SK-N-SH (cell line): ENCODE measurements at regions not wholly inside any gene's neighbourhood (a gene's known extent, or its start where the extent isn't known, plus 50 kb on each side); places are given as distances from the start of the nearest gene placed in this dataset.

Experiments
- CTCF ChIA-PET: fragments of 300-600, 350-600 bp; formaldehyde crosslinking; extraction: SDS; loops from one replicate; lab custom pipeline; 2021; lab: Yijun Ruan, JAX
- POLR2A ChIA-PET: fragments of 350-600 bp; sonication (Branson Sonifier 250); formaldehyde crosslinking; extraction: SDS; loops from one replicate; lab custom pipeline; 2020; ENCODE audit warnings: antibody characterized with exemption, inconsistent platforms; lab: Yijun Ruan, JAX
- DNase-seq: peaks from one replicate; pipeline ENCODE4 v3.0.0; 2012
- H2AFZ ChIP-seq: fragments of 200-600 bp; sonication (generic); 2 replicates; pipeline ENCODE4 v1.8.1; 2016; ENCODE audit warnings: antibody characterized with exemption, mild to moderate bottlenecking, low read depth
- H3F3A ChIP-seq: fragments of 200-600 bp; sonication (generic); replicated peaks from 2 replicates; pipeline ENCODE3; 2016; ENCODE audit warnings: antibody characterized with exemption, mild to moderate bottlenecking; ENCODE audit not compliant: insufficient read depth
- H3K27ac ChIP-seq, 2 experiments: fragments of 200-500 bp in 1 of 2; fragments of 200-600 bp in 1 of 2; sonication (Bioruptor generic) in 1 of 2; sonication (generic), shearing (Covaris generic) in 1 of 2; 2 replicates each; pipeline versions ENCODE4 v1.5.1 to v1.6.1; 2014 to 2016; ENCODE audit warnings: low read depth in 2 of 2, inconsistent platforms in 1 of 2, low read length in 1 of 2, mild to moderate bottlenecking in 1 of 2, mixed read lengths in 1 of 2
- H3K27me3 ChIP-seq: fragments of 200-600 bp; sonication (generic), shearing (Covaris generic); 2 replicates; pipeline ENCODE4 v1.6.1; 2016; ENCODE audit warnings: mixed run types; ENCODE audit not compliant: insufficient read depth
- H3K36me3 ChIP-seq, 2 experiments: fragments of 200-500 bp in 1 of 2; fragments of 200-600 bp in 1 of 2; sonication (Bioruptor generic) in 1 of 2; sonication (generic) in 1 of 2; replicated peaks in 1 of 2; 2 replicates each; pipeline versions ENCODE3 to v1.5.1; 2014 to 2016; ENCODE audit warnings: low read length in 1 of 2, mild to moderate bottlenecking in 1 of 2; ENCODE audit not compliant: insufficient read depth in 2 of 2, control insufficient read depth in 1 of 2
- H3K4me1 ChIP-seq, 2 experiments: fragments of 200-500 bp in 1 of 2; fragments of 200-600 bp in 1 of 2; sonication (Bioruptor generic) in 1 of 2; sonication (generic), shearing (Covaris generic) in 1 of 2; 2 replicates each; pipeline versions ENCODE4 v1.5.1 to v1.6.1; 2014 to 2016; ENCODE audit warnings: low read depth in 1 of 2, low read length in 1 of 2, mixed run types in 1 of 2; ENCODE audit not compliant: insufficient read depth in 2 of 2, control insufficient read depth in 1 of 2
- H3K4me2 ChIP-seq: fragments of 200-600 bp; sonication (generic), shearing (Covaris generic); 2 replicates; pipeline ENCODE4 v1.6.1; 2017; ENCODE audit warnings: mixed run types
- H3K4me3 ChIP-seq, 2 experiments: fragments of 200-500 bp in 1 of 2; fragments of 200-600 bp in 1 of 2; sonication (Bioruptor generic) in 1 of 2; sonication (generic), shearing (Covaris generic) in 1 of 2; 2 replicates each; pipeline versions ENCODE4 v1.5.1 to v1.8.1; 2014 to 2016; ENCODE audit warnings: low read depth in 2 of 2, inconsistent platforms in 1 of 2, low read length in 1 of 2, mild to moderate bottlenecking in 1 of 2, mixed read lengths in 1 of 2, moderate library complexity in 1 of 2
- H3K79me2 ChIP-seq: fragments of 200-600 bp; sonication (generic); 2 replicates; pipeline ENCODE4 v1.8.1; 2017; ENCODE audit warnings: mild to moderate bottlenecking; ENCODE audit not compliant: insufficient read depth
- H3K9ac ChIP-seq: fragments of 200-600 bp; sonication (generic); 2 replicates; pipeline ENCODE4 v1.6.1; 2017; ENCODE audit warnings: mixed run types
- H3K9me2 ChIP-seq: fragments of 200-600 bp; sonication (generic); 2 replicates; pipeline ENCODE4 v1.6.1; 2017; ENCODE audit warnings: mixed run types
- H3K9me3 ChIP-seq: fragments of 200-600 bp; sonication (generic); 2 replicates; pipeline ENCODE4 v1.6.1; 2017; ENCODE audit warnings: mixed run types, mild to moderate bottlenecking, moderate library complexity
- H4K20me1 ChIP-seq: fragments of 200-600 bp; sonication (generic); 2 replicates; pipeline ENCODE4 v1.6.1; 2017; ENCODE audit warnings: mild to moderate bottlenecking, mixed run types; ENCODE audit not compliant: insufficient read depth
- CHD2 ChIP-seq: fragments of 150-350 bp; IDR thresholded peaks from 2 replicates; pipeline ENCODE4 v1.6.1; 2018; ENCODE audit warnings: low read length; ENCODE audit not compliant: partially characterized antibody
- EP300 ChIP-seq, 2 experiments: IDR thresholded peaks; 2 replicates each; pipeline versions ENCODE4 v1.4.0 to v1.6.1; 2012; ENCODE audit warnings: borderline replicate concordance in 1 of 2, low read depth in 1 of 2, low read length in 1 of 2
- EZH2phosphoT487 ChIP-seq: fragments of 200-600 bp; sonication (generic); IDR thresholded peaks from 2 replicates; pipeline ENCODE4 v1.6.1; 2017; ENCODE audit warnings: low read depth, mixed run types, mild to moderate bottlenecking, antibody characterized with exemption, moderate library complexity, borderline replicate concordance
- FOSL2 ChIP-seq: IDR thresholded peaks from 2 replicates; pipeline ENCODE4 v1.4.0; 2012; ENCODE audit warnings: low read depth, mild to moderate bottlenecking, moderate library complexity, borderline replicate concordance
- FOXM1 ChIP-seq: IDR thresholded peaks from 2 replicates; pipeline ENCODE4 v1.4.0; 2012; ENCODE audit warnings: low read depth, mild to moderate bottlenecking
- GABPA ChIP-seq: IDR thresholded peaks from 2 replicates; pipeline ENCODE4 v1.4.0; 2012; ENCODE audit warnings: low read depth, mild to moderate bottlenecking
- GATA2 ChIP-seq: sonication (generic); formaldehyde crosslinking; IDR thresholded peaks from 2 replicates; pipeline ENCODE4 v1.5.0; 2020; ENCODE audit warnings: mild to moderate bottlenecking, missing genetic modification reagents
- JUND ChIP-seq: IDR thresholded peaks from 2 replicates; pipeline ENCODE4 v1.4.0; 2012
- MXI1 ChIP-seq: IDR thresholded peaks from 2 replicates; pipeline ENCODE4 v1.6.1; 2012; ENCODE audit warnings: mild to moderate bottlenecking, low read depth, low read length, improper control_type of control experiment
- NFIC ChIP-seq: IDR thresholded peaks from 2 replicates; pipeline ENCODE4 v1.4.0; 2012; ENCODE audit warnings: borderline replicate concordance
- NRF1 ChIP-seq: IDR thresholded peaks from 2 replicates; pipeline ENCODE4 v1.6.1; 2012; ENCODE audit warnings: low read depth, mild to moderate bottlenecking, low read length
- POLR2AphosphoS5 ChIP-seq: IDR thresholded peaks from 2 replicates; pipeline ENCODE4 v1.6.1; 2012; ENCODE audit warnings: low read depth, low read length
- RAD21 ChIP-seq: IDR thresholded peaks from 2 replicates; pipeline ENCODE4 v1.6.1; 2012; ENCODE audit warnings: mild to moderate bottlenecking, low read length
- SIN3A ChIP-seq: IDR thresholded peaks from 2 replicates; pipeline ENCODE4 v1.6.1; 2012; ENCODE audit warnings: low read depth, mild to moderate bottlenecking, low read length, moderate library complexity, borderline replicate concordance
- TCF12 ChIP-seq: IDR thresholded peaks from 2 replicates; pipeline ENCODE4 v1.4.0; 2012
- YY1 ChIP-seq: IDR thresholded peaks from 2 replicates; pipeline ENCODE4 v1.4.0; 2012; ENCODE audit warnings: low read depth, mild to moderate bottlenecking
- WGBS: methylation state at CpG from one replicate; pipeline ENCODE4 v1.1.6; 2017; ENCODE audit warnings: low lambda C conversion rate; 5-methylcytosine and 5-hydroxymethylcytosine counted together
- TF ChIP-seq, protein P1 (sequence below): IDR thresholded peaks from 2 replicates; pipeline ENCODE4 v1.4.0; 2012; ENCODE audit warnings: low read depth, borderline replicate concordance
- TF ChIP-seq, protein P2 (sequence below): fragments of 200-600 bp; sonication (generic); IDR thresholded peaks from 2 replicates; pipeline ENCODE4 v1.6.1; 2017; ENCODE audit warnings: antibody characterized with exemption, mild to moderate bottlenecking, moderate library complexity
- TF ChIP-seq, protein P3 (sequence below): IDR thresholded peaks from 2 replicates; pipeline ENCODE4 v1.6.1; 2012; ENCODE audit warnings: mild to moderate bottlenecking, low read depth, low read length, moderate library complexity

DNA sequence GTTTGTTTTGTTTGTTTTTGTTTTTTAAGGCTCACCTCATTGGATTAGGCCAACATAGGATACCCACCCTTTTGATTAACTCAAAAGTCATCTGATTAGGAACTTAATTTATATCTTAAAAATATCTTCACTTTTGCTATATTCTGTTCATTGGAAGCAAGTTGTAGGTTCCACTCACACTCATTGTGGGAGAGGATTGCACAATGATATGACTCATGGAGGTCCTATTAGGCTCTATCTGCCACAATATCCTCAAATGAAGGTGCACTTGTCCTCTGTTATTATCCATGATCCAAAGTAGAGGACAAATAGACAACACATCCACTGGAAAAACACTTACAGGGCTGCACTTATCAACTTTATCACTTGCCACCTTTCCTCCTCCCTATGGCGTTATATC is 60.5 kb upstream of the ADAMTS3 start:
- Histone ChIP-seq H3K79me2 (no peaks in the 10 kb centered on the region), H3K27ac (no peak overlapping the region), H3F3A (peaks cover 7% of the 10 kb centered on the region), H3K4me2 (no peak overlapping the region), H3K4me1 (no peaks in the 10 kb centered on the region), H2AFZ (no peak overlapping the region), H3K27me3 (no peaks in the 10 kb centered on the region; the same call in 1 of the 2 replicates), H3K9me2 (no peaks in the 10 kb centered on the region), H3K4me3 (no peak overlapping the region), H3K36me3 (no peaks in the 10 kb centered on the region), H3K9me3 (no peaks in the 10 kb centered on the region), H4K20me1 (no peaks in the 10 kb centered on the region), H3K9ac (no peak overlapping the region)
- 64% methylated on average over 1 of the region's 1 CpG for WGBS
- POLR2A ChIA-PET, result no interaction called here
- no peak for DNase-seq
- CTCF ChIA-PET, result no interaction called here
- no peak for TF ChIP-seq GATA2 (CRISPR knock-in tag)
- TF ChIP-seq RAD21, result no peak
- no peak for TF ChIP-seq TCF12
- TF ChIP-seq, protein P1, sequence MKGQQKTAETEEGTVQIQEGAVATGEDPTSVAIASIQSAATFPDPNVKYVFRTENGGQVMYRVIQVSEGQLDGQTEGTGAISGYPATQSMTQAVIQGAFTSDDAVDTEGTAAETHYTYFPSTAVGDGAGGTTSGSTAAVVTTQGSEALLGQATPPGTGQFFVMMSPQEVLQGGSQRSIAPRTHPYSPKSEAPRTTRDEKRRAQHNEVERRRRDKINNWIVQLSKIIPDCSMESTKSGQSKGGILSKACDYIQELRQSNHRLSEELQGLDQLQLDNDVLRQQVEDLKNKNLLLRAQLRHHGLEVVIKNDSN, result no peak
- TF ChIP-seq EZH2phosphoT487, result no peak
- TF ChIP-seq GABPA, result no peak
- TF ChIP-seq EP300 (IDR thresholded peaks at IDR 0.05; ENCODE audit: borderline replicate concordance in 1 of 2, low read depth in 1 of 2, low read length in 1 of 2), result no peak
- TF ChIP-seq YY1, result no peak
- no peak for TF ChIP-seq NRF1
- TF ChIP-seq, protein P2, sequence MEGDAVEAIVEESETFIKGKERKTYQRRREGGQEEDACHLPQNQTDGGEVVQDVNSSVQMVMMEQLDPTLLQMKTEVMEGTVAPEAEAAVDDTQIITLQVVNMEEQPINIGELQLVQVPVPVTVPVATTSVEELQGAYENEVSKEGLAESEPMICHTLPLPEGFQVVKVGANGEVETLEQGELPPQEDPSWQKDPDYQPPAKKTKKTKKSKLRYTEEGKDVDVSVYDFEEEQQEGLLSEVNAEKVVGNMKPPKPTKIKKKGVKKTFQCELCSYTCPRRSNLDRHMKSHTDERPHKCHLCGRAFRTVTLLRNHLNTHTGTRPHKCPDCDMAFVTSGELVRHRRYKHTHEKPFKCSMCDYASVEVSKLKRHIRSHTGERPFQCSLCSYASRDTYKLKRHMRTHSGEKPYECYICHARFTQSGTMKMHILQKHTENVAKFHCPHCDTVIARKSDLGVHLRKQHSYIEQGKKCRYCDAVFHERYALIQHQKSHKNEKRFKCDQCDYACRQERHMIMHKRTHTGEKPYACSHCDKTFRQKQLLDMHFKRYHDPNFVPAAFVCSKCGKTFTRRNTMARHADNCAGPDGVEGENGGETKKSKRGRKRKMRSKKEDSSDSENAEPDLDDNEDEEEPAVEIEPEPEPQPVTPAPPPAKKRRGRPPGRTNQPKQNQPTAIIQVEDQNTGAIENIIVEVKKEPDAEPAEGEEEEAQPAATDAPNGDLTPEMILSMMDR, result no peak
- no peak for TF ChIP-seq SIN3A
- no peak for TF ChIP-seq CHD2
- TF ChIP-seq FOSL2, result no peak

DNA sequence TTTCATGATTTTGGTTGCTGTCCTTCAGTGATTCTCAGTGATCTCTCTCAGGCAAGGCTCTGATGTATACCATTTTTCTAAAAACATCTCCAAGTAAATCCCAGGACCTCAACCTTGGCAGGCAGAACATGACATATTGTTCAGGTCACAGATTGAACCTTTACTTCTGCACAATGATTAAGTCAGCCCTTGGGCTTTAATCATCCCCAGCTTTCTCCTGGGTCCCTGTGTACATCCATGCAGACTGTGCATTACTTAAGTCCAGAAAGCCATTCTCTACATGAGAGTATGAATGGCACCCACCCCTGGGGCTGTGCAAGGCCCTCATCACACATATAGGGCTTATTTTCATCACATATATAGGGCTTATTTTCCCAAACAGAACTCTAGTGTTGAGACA is 58.7 kb upstream of the ADAMTS3 start:
- Histone ChIP-seq H3K9ac (no peak overlapping the region), H3K9me3 (no peaks in the 10 kb centered on the region), H3K4me3 (no peak overlapping the region), H2AFZ (no peak overlapping the region), H3K27me3 (no peaks in the 10 kb centered on the region; the same call in 1 of the 2 replicates), H3K79me2 (no peaks in the 10 kb centered on the region), H3K36me3 (no peaks in the 10 kb centered on the region), H3K9me2 (no peaks in the 10 kb centered on the region), H3K4me2 (no peak overlapping the region), H3F3A (peaks cover 7% of the 10 kb centered on the region), H3K4me1 (no peaks in the 10 kb centered on the region), H4K20me1 (no peaks in the 10 kb centered on the region), H3K27ac (no peak overlapping the region)
- POLR2A ChIA-PET, result no interaction called here
- TF ChIP-seq NFIC (no peak), POLR2AphosphoS5 (no peak), EZH2phosphoT487 (no peak), MXI1 (no peak), JUND (no peak), FOXM1 (no peak)
- TF ChIP-seq, protein P2, result no peak
- TF ChIP-seq, protein P3, sequence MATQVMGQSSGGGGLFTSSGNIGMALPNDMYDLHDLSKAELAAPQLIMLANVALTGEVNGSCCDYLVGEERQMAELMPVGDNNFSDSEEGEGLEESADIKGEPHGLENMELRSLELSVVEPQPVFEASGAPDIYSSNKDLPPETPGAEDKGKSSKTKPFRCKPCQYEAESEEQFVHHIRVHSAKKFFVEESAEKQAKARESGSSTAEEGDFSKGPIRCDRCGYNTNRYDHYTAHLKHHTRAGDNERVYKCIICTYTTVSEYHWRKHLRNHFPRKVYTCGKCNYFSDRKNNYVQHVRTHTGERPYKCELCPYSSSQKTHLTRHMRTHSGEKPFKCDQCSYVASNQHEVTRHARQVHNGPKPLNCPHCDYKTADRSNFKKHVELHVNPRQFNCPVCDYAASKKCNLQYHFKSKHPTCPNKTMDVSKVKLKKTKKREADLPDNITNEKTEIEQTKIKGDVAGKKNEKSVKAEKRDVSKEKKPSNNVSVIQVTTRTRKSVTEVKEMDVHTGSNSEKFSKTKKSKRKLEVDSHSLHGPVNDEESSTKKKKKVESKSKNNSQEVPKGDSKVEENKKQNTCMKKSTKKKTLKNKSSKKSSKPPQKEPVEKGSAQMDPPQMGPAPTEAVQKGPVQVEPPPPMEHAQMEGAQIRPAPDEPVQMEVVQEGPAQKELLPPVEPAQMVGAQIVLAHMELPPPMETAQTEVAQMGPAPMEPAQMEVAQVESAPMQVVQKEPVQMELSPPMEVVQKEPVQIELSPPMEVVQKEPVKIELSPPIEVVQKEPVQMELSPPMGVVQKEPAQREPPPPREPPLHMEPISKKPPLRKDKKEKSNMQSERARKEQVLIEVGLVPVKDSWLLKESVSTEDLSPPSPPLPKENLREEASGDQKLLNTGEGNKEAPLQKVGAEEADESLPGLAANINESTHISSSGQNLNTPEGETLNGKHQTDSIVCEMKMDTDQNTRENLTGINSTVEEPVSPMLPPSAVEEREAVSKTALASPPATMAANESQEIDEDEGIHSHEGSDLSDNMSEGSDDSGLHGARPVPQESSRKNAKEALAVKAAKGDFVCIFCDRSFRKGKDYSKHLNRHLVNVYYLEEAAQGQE, result no peak
- no peak for DNase-seq
- CTCF ChIA-PET, result no interaction called here
